HG02642 (cell line): ENCODE measurements at regions not wholly inside any gene's neighbourhood (a gene's known extent, or its start where the extent isn't known, plus 50 kb on each side); places are given as distances from the start of the nearest gene placed in this dataset.

Experiments used
- ATAC-seq: cut with Tn5 transposase; IDR thresholded peaks from one replicate; pipeline ENCODE4 v1.9.1; 2021; ENCODE audit warnings: mild to moderate bottlenecking; ENCODE audit not compliant: unreplicated experiment, poor library complexity

DNA sequence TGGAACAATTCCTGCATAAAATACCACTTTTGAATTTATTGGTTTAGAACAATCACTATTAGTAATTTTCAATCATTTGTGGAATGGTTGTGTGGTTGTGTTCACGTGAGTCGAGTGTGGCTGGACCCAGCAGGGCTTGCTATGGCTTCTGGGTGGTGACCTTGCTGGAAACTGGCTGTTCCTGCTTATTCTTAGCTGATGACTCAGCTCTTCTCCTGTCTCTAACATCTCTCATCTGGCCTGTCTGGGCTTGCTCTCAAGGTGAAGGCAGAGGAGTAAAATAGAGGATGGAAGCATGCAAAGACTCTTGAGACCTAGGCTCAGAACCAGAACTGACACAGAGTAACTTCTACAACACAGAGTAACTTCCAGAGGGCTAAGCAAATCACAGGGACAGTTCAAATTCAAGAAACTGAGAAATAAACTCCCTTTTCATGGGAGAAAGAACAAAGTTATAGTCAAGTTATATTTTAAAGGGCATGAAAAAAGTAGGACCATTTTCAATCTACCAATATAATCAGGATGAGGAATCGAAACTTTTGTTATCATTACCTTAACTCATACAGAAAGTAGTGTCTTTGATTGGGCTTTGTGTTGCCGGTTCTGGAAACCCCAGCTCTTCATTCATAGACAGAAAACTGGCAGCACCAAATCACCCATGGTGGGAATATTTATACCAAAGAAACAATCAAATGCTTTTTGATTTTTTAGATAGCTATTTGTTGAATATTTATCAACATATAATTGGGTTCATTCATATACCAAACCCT, 665.1 kb downstream of the CDH18 start:
- no peak for ATAC-seq

DNA sequence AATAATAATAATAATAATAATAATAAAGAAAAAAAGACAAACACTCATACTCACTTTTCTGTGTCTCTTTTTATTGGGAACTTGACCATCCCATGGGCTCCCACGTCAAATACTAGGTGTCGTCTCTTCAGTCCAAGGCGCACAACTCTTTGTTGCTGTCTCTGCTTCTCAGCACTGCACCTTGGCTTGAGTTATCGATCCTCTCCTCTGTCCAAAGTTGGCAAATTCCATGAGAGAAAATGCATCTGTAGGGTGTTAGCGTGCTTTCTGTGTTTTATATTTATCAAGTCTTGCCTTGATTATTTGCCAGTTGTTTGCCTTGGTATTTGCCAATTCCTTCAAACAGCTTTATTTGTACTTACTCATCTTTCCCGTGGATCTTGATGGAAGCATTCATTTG, 653.7 kb downstream of the CDH18 start:
- ATAC-seq, result no peak

DNA sequence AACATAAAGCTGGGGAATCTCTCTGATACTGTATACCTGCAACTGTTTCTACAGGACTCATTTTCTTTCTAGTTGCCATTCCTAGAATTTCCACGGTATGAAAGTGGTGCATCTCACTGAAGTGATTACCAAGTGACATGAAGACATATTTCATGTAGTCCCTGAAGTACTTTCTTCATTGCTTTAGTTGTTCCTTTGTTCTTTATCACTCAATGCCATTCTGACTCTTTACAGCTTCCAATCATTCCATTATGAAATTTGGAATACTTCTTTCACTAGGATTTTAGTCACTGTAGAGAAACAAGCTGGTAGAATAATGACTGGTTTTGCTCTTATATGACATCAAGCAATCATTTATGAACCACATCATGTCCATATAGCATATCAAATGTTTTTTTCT, 645.1 kb downstream of the CDH18 start:
- no peak for ATAC-seq

DNA sequence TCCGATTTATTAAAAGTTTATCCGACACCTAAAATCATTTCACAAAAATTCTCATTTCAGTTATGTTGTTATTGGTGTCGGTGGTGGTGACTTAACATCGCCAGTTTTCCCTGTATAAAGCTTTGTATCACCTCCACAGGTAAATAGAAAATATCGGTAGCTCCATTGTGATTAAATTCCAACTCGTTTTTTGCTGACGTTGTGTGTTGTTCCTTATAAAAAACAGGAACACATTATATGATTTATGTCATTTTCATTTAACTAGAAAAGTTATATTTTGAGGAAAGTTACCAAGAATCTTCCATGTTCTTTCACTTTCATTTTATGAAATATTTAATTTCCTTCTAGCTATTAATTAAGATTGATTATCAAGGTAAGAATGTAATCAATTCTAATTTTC, 635.9 kb downstream of the CDH18 start:
- ATAC-seq, result no peak

DNA sequence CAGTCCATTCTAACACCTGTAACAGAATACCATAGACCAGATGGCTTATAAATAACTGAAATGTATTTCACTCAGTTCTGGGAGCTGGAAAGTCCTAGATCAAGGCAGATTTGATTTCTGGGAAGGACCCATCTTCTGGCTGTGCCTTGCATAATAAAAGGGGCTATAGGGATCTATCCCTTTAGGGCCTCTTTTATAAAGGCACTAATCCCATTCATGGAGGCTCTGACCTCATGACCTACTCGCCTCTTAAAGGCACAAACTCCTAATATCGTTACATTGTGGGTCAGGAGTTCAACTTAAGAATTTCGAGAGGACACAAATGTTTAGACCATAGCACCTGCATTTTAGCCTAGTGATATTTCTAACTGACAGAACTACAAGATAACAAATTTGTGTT, 619.0 kb downstream of the CDH18 start:
- ATAC-seq, result no peak

DNA sequence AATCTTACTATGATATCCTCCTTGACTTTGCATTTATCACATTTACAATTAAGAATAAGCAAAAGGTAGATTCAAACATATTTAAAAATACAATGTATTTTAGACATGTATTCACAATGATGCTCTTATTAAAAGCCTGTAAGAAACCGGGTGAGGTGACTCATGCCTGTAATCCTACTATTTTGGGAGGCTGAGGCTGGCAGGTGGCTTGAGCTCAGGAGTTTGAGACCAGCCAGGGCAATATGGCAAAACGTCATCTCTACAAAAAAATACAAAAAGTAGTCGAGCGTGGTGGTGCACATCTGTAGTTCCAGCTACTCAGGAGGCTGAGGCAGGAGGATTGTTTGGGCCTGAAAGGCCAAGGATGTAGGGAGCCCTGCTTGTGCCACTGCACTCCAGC, 618.4 kb downstream of the CDH18 start:
- ATAC-seq, result no peak

DNA sequence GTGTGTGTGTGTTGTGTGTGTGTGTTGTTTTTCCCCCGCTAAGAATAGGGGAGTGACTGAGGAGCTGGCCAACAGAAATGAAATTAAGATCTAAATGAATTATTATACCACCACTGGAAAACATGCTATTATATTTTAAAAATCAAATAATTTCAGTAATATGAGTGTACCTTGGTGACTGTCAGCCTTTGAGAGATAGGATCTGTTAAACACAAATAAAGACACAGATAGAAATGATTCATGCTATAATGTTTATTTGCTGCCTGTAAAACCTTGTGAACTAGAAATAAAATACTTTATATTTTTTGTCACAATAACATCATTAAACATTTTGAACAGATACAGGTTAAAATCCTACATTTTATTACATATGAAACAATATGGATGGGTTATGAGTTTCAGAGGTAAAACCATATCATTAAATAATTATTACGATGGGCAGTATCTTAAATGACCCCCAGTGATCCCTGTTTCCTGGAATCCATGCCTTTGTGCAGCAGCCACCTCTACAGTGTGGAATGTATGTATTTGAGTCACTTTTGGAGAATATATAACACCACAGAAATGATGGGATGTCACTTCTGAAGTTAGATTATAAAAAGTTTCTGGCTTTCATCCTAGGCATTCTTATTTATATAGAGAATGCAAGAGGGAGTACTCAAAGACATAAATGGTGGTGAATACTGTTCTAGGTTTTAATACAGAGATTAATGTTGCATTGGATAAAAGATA, 617.2 kb downstream of the CDH18 start:
- no peak for ATAC-seq

DNA sequence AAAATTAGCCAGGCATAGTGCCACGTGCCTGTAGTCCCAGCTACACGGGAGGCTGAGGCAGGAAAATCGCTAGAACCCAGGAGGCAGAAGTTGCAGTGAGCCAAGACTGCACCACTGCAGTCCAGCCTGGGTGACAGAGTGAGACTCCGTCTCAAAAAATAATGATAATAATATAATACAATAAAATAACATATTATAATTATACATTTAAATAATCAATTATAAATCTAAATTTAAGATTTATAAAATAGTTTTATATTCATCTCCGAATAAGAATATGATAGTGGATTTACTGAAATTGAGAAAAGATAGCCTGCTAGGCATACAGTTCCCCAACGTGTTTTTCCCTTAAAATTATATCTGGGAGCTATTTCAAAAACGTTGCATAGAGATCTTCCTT, 599.6 kb downstream of the CDH18 start:
- ATAC-seq, result no peak

DNA sequence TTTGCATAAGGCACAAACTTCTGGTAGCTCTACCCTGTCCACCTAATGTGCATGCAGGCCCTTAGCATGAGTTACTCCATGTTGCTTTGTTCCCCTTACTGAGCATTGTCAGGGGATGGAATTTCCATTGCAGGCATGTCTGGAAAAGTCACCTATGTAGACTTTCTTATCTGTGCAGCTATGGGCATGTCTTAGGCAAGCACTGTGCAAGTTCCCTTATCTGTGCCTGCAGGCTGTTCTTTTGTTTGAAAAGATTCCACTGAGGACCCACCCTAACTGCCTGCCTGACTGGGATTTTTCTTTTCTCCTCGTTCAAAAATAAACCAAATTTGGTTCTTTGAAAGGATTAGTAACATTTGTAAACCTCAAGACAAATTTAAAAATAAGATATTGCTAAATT, 587.0 kb downstream of the CDH18 start:
- no peak for ATAC-seq

DNA sequence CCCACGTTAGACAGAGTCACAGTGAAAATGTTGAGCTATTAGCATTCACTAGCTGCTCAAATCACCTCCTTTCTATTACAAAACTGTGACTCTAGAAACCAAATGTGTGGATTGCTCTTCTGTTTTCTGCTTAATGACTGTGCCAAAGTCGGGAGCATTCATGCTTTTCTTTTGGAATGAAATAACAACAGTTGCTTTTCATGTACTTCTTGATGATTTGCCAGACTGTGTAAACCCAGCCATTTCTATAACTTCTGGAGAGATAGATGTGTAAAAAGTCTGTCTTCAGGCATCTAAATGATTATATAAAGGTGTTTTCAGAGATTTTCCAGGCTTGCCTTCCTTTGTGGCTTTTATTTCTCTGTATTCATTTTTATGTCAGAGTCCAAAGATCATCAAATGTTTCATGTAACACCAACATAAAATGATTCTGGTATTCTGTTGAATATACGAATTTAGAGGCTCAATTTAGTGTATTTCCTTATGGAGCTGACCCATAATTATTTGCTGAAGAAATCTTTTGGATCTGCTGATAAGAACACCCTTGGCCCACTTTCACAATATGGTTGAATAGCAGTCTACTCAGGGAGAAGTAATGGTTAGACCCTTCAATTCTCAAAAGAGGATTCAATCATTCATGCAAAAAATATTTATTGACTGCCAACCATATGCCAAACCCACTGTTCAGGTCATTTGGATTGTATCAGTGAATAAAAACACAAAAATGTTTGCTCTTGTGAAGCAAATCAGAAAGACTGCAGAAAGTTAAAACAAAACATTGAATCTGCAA, 581.2 kb downstream of the CDH18 start:
- ATAC-seq, result no peak

DNA sequence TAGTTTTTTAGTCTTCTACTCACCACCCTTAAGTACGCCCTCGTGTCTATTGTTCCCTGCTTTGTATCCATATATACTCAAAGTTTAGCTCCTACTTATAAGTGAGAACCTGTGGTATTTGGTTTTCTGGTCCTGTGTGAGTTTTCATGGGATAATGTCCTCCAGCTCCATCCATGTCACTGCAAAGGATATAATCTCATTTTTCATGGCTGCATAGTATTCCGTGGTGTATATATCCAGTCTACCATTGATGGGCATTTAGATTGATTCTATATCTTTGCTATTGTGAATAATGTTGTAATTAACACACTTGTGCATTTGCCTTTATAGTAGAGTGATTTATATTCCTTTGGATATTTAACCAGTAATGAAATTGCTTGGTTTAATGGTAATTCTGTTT, 579.9 kb downstream of the CDH18 start:
- no peak for ATAC-seq

DNA sequence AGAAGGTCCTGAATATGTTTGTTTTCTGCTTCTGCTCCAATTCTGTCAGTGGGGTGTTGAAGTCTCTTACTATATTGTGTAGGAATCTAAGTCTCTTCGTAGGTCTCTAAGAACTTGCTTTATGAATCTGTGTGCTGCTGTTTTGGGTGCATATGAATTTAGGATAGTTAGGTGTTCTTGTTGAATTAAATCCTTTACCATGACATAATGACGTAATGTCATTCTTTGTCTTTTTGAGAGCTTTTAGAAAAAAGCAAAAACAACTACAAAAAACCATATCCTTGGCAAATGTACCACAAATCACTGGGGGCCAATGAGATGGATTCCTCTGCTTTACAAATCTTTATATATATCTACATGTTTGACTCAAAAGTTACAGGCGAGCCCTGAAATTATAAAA, 576.1 kb downstream of the CDH18 start:
- no peak for ATAC-seq
